Activated T-cell treated with anti-CD3 and anti-CD28 coated beads for 24 hours (primary cell): ENCODE measurements at regions not wholly inside any gene's neighbourhood (a gene's known extent, or its start where the extent isn't known, plus 50 kb on each side); places are given as distances from the start of the nearest gene placed in this dataset.
"Not testable (repeated sequence)": the region's sequence is repeated elsewhere in the genome, so short reads cannot be mapped to it uniquely, and the experiment has no call there.

ENCODE experiments used
- DNase-seq: peaks from one replicate; pipeline ENCODE4 v3.0.0-alpha.2; 2020; ENCODE audit warnings: low read depth

- DNase-seq = no peak
Observed at GRCh38 chr22:44576311-44577260, 78.6 kb upstream of the RTL6 start.

GRCh38 chr22:44575381-44576268 is 77.6 kb upstream of the RTL6 start:
- DNase-seq = no peak

- no peak for DNase-seq
Observed at GRCh38 chr22:44574640-44575380, 76.8 kb upstream of the RTL6 start.

GRCh38 chr22:44574057-44574639 is 76.1 kb upstream of the RTL6 start:
- no peak for DNase-seq

DNA sequence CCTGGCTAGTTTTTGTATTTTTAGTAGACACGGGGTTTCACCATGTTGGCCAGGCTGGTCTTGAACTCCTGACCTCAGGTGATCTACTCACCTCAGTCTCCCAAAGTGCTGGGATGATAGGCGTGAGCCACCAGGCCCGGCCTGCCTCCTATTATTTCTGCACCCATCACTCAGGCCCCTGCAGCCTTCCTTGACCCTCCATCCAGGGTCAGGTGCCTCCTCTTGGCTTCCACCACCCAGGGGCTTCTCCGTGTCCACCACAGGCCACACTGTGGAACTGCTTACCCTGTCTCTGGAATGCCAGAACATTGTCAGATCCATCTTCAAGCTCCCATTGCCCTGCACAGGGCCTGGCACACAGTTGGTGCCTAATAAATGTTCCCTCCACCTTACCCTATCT is 75.4 kb upstream of the RTL6 start:
- no peak for DNase-seq

DNA sequence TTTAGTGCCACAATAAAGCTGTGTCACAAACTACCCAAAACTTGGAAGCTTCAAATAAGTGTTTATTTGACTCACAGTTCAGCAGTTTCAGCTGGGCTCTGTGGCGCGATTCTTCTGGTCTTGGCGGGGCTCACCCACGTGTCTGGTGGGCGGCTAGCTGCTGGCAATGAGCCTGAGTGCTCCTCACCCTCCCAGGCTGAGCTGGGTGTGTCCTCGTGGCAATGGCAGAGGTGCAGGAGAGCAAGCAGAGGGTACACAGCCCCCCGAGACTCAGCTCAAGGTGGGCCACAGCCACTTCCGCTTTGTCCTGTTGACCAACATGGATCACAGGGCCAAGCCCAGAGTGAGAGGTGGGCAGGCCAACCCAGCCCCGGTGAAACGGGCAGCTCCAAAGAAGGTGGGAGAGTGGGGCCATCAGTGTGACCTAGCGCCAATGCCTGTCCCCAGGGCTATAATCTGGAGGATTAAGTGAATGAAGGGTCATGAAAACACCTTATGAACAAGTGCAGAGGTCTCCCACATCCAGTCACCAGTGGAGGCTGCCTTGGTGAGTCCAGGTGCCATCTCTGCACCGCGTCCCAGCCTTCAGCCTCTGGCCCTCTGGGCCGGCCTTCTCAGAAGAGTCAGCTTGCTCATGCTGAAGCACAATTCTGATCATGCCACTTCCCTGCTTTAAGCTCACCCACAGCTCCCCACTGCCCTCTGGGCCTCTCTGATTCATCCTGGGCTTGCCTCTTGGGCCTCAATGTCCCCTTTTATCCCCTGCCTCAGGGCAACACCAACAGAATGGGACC is 74.6 kb upstream of the RTL6 start:
- DNase-seq = no peak

- DNase-seq = no peak
Observed at GRCh38 chr22:44571566-44572413, 73.8 kb upstream of the RTL6 start.

DNA sequence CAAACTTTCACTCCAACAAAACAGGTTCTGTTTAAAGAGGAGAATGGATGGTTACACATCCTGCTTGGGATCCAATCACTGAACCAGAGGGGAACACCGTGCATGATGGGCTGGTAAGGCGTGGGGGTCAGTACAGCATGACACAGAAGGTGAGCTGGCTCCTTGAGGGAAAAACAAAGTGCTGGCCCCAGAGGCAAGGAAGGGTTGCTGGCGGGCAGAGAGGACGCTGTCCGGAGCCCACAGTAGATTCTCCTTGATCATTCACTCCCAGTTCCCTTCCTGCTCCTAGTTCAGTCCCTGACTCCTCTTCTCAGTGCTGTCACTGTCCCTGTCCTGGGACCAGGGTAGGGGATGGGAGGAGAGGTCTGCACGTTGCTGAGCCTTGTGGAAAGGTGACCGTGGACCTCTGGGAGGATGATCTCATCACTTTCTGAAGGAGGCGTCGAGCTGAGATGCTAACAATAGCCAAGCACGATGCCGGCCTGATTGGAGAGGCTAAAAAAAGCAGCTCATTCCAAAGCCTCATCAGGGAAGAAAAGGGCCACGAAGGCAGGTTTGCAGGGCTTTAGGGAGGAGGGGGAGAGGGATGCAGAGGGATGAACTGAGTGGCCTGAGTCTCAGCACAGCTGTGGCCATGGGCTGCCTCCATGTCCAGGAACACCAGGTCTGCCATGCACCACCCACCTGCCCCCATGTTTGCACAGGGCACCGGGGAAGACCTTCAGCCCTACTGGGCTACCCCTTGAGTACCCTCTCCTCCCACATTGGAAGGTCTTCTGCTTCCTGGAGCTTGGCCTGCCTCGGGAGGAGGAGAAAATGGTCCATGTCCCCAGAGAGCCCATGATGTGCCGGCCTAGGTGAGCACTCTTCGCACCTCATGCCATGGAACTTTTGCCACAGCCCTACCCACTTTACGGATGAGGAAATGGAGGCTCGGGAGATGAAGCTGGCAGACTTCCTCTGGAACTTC is 72.7 kb upstream of the RTL6 start:
- no peak for DNase-seq

- no peak for DNase-seq
Observed at GRCh38 chr22:44569561-44569991, 71.5 kb upstream of the RTL6 start.

DNA sequence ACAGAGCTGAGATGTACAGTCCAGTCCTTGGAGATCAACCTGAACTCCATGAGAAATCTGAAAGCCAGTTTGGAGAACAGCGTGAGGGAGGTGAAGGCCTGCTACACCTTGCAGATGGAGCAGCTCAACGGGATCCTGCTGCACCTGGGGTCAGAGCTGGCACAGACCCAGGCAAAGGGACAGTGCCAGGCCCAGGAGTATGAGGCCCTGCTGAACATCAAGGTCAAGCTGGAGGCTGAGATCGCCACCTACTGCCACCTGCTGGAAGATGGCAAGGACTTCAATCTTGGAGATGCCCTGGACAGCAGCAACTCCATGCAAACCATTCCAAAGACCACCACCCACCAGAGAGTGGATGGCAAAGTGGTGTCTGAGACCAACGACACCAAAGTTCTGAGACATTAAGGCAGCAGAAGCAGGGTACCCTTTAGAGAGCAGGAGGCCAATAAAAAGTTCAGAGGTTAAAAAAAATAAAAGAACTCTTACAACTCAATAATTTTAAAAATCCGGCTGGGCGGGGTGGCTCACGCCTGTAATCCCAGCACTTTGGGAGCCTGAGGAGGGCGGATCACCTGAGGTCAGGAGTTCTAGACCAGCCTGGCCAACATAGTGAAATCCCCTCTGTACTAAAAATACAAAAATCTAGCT is 69.9 kb upstream of the RTL6 start:
- DNase-seq = peak; percentile 28

DNA sequence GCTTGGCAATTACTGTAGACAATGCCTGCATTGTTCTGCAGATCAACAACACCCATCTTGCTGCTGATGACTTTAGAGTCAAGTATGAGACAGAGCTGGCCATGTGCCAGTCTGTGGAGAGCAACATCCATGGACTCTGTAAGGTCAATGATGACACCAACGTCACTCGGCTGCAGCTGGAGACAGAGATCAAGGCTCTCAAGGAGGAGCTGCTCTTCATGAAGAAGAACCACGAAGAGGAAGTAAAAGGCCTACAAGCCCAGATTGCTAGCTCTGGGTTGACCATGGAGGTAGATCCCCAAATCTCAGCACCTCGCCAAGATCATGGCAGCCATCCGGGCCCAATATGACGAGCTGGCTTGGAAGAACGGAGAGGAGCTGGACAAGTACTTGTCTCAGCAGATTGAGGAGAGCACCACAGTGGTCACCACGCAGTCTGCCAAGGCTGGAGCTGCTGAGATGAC is 69.4 kb upstream of the RTL6 start:
- not testable (repeated sequence) for DNase-seq

DNA sequence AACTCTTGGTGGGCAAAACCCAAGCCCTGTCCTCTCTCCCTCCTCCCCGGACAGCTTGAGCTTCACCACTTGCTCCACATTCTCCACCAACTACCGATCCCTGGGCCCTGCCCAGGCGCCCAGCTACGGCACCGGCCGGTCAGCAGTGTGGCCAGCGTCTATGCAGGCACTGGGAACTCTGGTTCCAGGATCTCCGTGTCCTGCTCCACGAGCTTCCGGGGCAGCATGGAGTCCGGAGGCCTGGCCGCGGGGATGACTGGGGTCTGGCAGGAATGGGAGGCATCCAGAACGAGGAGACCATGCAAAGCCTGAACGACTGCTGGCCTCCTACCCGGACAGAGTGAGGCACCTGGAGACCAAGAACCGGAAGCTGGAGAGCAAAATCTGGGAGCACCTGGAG is 68.9 kb upstream of the RTL6 start:
- no peak for DNase-seq

DNA sequence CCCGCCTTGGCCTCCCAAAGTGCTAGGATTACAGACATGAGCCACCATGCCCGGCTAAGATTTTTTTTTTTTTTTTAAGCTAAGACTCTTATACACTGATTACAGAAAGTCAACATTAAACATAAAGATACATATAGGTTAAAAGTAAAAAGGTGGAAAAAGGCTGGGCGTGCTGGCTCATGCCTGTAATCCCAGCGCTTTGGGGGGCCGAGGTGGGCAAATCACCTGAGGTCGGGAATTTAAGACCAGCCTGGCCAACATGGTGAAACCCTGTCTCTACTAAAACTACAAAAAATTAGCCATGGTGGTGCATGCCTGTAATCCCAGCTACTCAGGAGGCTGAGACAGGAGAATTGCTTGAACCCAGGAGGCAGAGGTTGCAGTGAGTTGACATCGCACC is 64.6 kb upstream of the RTL6 start:
- not testable (repeated sequence) for DNase-seq

DNA sequence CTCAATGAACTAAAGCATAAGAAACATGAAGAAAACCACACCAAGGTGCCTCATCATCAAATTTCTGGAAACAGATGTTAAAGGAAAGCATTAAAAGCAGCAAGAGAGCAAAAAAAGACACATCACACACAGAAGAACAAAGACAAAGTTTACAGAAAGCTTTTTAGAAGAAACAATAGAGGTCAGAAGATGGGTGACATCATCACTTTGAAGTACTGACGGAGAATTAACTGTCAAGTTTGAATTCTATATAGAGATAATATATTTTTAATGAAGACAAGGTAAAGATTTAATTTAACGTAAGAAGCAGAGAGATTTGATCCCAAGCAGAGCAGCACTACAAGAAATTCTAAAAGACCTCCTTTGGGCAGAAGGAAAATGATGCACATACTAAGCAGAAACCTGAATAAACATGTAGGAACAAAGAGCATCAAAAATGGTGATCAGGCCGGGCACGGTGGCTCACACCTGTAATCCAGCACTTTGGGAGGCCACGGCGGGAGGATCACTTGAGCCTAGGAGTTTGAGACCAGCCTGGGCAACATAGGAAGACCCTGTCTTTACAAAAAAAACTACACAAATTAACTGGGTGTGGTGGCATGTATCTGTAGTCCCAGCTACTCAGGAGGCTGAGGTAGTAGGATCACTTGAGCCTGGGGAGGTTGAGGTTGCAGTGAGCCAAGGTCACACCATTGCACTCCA is 63.3 kb upstream of the RTL6 start:
- no peak for DNase-seq

DNA sequence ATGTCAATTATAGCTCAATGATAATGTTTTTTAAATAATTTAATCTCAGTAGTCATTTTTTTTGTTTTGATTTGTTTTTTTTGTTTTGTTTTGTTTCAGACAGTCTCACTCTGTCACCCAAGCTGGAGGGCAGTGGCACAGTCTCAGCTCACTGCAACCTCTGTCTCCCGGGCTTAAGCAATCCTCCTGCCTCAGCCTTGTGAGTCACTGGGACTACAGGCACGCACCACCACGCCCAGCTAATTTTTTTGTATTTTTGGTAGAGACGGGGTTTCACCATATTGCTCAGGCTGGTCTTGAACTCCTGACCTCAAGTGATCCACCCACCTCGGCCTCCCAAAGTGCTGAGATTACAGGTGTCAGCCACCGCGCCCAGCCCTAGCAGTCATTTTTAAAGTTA is 60.6 kb upstream of the RTL6 start:
- not testable (repeated sequence) for DNase-seq

- DNase-seq = not testable (repeated sequence)
Observed at GRCh38 chr22:44557872-44558271, 59.8 kb upstream of the RTL6 start.

GRCh38 chr22:44557064-44557748 is 59.2 kb upstream of the RTL6 start:
- no peak for DNase-seq
